ENCODE measurements at regions not wholly inside any gene's neighbourhood (a gene's known extent, or its start where the extent isn't known, plus 50 kb on each side); places are given as distances from the start of the nearest gene placed in this dataset.

GRCh38 chr20:41833739-41834138, 215.6 kb upstream of the CHD6 start:
- no peak for TF ChIP-seq CTCF (conservative IDR thresholded peaks at IDR 0.05)
- no peak for TF ChIP-seq ZFX (IDR thresholded peaks at IDR 0.05)

All from C4-2B (cell line).